OCI-LY1 (cell line): ENCODE measurements at regions not wholly inside any gene's neighbourhood (a gene's known extent, or its start where the extent isn't known, plus 50 kb on each side); places are given as distances from the start of the nearest gene placed in this dataset.

ENCODE experiments used
- H2AFZ ChIP-seq: fragments of 200-600 bp; sonication (generic), shearing (Covaris generic); 2 replicates; pipeline ENCODE4 v1.6.0; 2014; ENCODE audit warnings: antibody characterized with exemption, mild to moderate bottlenecking, low read length
- H3F3A ChIP-seq: fragments of 200-600 bp; sonication (generic), shearing (Covaris generic); 2 replicates; pipeline ENCODE4 v1.6.0; 2014; ENCODE audit warnings: mild to moderate bottlenecking, antibody characterized with exemption, low read length, moderate library complexity; ENCODE audit not compliant: insufficient read depth
- H3K27ac ChIP-seq: fragments of 200-600 bp; sonication (generic); 2 replicates; pipeline ENCODE4 v1.5.1; 2014; ENCODE audit warnings: low read length, mixed run types, mild to moderate bottlenecking, low read depth; ENCODE audit not compliant: poor library complexity, severe bottlenecking
- H3K27me3 ChIP-seq: fragments of 200-600 bp; sonication (generic); 2 replicates; pipeline ENCODE4 v1.6.0; 2014; ENCODE audit warnings: antibody characterized with exemption, mild to moderate bottlenecking, low read length, moderate library complexity; ENCODE audit not compliant: insufficient read depth
- H3K36me3 ChIP-seq: fragments of 200-600 bp; sonication (generic); 2 replicates; pipeline ENCODE4 v1.6.1; 2014; ENCODE audit warnings: mild to moderate bottlenecking, antibody characterized with exemption, low read length, moderate library complexity, mixed read lengths; ENCODE audit not compliant: insufficient read depth
- H3K4me1 ChIP-seq: fragments of 200-600 bp; sonication (generic); 2 replicates; pipeline ENCODE4 v1.5.1; 2014; ENCODE audit warnings: mild to moderate bottlenecking, low read length, moderate library complexity; ENCODE audit not compliant: insufficient read depth, severe bottlenecking
- H3K4me2 ChIP-seq: fragments of 200-600 bp; sonication (generic), shearing (Covaris generic); 2 replicates; pipeline ENCODE4 v1.6.1; 2014; ENCODE audit warnings: low read length
- H3K4me3 ChIP-seq: fragments of 200-600 bp; sonication (generic); 2 replicates; pipeline ENCODE4 v1.5.1; 2014; ENCODE audit warnings: low read length, low read depth, mild to moderate bottlenecking, mixed read lengths; ENCODE audit not compliant: poor library complexity, severe bottlenecking
- H3K79me2 ChIP-seq: fragments of 200-600 bp; shearing (Covaris generic); 2 replicates; pipeline ENCODE4 v1.6.1; 2016; ENCODE audit warnings: mixed run types, low read length, mixed read lengths; ENCODE audit not compliant: insufficient read depth
- H3K9ac ChIP-seq: fragments of 200-600 bp; sonication (generic), shearing (Covaris generic); 2 replicates; pipeline ENCODE4 v1.6.1; 2014; ENCODE audit warnings: mild to moderate bottlenecking, low read length, mixed read lengths
- H3K9me2 ChIP-seq: fragments of 200-600 bp; sonication (generic), shearing (Covaris generic); 2 replicates; pipeline ENCODE4 v1.6.1; 2014; ENCODE audit warnings: low read depth, mild to moderate bottlenecking, low read length, mixed read lengths
- H3K9me3 ChIP-seq: fragments of 200-600 bp; shearing (Covaris generic); 2 replicates; pipeline ENCODE4 v1.6.1; 2014; ENCODE audit warnings: low read length, mixed read lengths
- H4K20me1 ChIP-seq: fragments of 200-600 bp; sonication (generic), shearing (Covaris generic); 2 replicates; pipeline ENCODE4 v1.6.0; 2016; ENCODE audit warnings: mild to moderate bottlenecking, low read length; ENCODE audit not compliant: insufficient read depth
- CTCF ChIP-seq: fragments of 200-600 bp; sonication (generic), shearing (Covaris generic); IDR thresholded peaks from 2 replicates; pipeline ENCODE4 v1.5.1; 2017; ENCODE audit warnings: mild to moderate bottlenecking, antibody characterized with exemption, low read length, moderate library complexity, mixed read lengths
- EZH2 ChIP-seq: fragments of 200-600 bp; sonication (generic), shearing (Covaris generic); IDR thresholded peaks from 2 replicates; pipeline ENCODE4 v1.8.0; 2017; ENCODE audit warnings: borderline replicate concordance, mixed run types, mild to moderate bottlenecking, antibody characterized with exemption, low read length, moderate library complexity, mixed read lengths

GRCh38 chr22:47811971-47812370 lies 1049.5 kb downstream of the TBC1D22A start:
- Histone ChIP-seq H3K79me2 (no peaks in the 10 kb centered on the region), H3K4me1 (no peaks in the 10 kb centered on the region), H4K20me1 (no peaks in the 10 kb centered on the region), H3F3A (no peaks in the 10 kb centered on the region), H3K4me2 (no peak overlapping the region), H2AFZ (no peak overlapping the region), H3K27ac (no peak overlapping the region), H3K4me3 (no peak overlapping the region), H3K9me2 (no peaks in the 10 kb centered on the region), H3K9me3 (no peaks in the 10 kb centered on the region), H3K9ac (no peak overlapping the region), H3K36me3 (no peaks in the 10 kb centered on the region), H3K27me3 (no peaks in the 10 kb centered on the region)
- TF ChIP-seq EZH2 (no peak), CTCF (no peak)

GRCh38 chr22:47810505-47811500 lies 1048.4 kb downstream of the TBC1D22A start:
- no peaks in the 10 kb centered on the region; the same call in 1 of the 2 replicates for H3K27me3 ChIP-seq
- H3K9ac ChIP-seq: no peak overlapping the region
- no peaks in the 10 kb centered on the region for H3K79me2 ChIP-seq
- H3K27ac ChIP-seq: no peak overlapping the region
- TF ChIP-seq CTCF (no peak), EZH2 (no peak)
- no peaks in the 10 kb centered on the region for H3K36me3 ChIP-seq
- H3K9me3 ChIP-seq: no peaks in the 10 kb centered on the region
- H4K20me1 ChIP-seq: no peaks in the 10 kb centered on the region
- H2AFZ ChIP-seq: no peak overlapping the region
- no peaks in the 10 kb centered on the region for H3F3A ChIP-seq
- H3K4me2 ChIP-seq: no peak overlapping the region
- no peak overlapping the region for H3K4me3 ChIP-seq
- H3K4me1 ChIP-seq: no peaks in the 10 kb centered on the region
- H3K9me2 ChIP-seq: no peaks in the 10 kb centered on the region

GRCh38 chr22:47808886-47809620 lies 1046.6 kb downstream of the TBC1D22A start:
- no peak overlapping the region for H3K4me3 ChIP-seq
- H3K9me3 ChIP-seq: no peaks in the 10 kb centered on the region
- no peaks in the 10 kb centered on the region for H4K20me1 ChIP-seq
- no peaks in the 10 kb centered on the region for H3K9me2 ChIP-seq
- no peaks in the 10 kb centered on the region; the same call in 1 of the 2 replicates for H3K27me3 ChIP-seq
- H2AFZ ChIP-seq: no peak overlapping the region
- H3K9ac ChIP-seq: no peak overlapping the region
- H3K27ac ChIP-seq: no peak overlapping the region
- no peak overlapping the region for H3K4me2 ChIP-seq
- no peak for TF ChIP-seq CTCF
- no peak for TF ChIP-seq EZH2
- H3K36me3 ChIP-seq: no peaks in the 10 kb centered on the region
- H3K4me1 ChIP-seq: no peaks in the 10 kb centered on the region
- H3F3A ChIP-seq: no peaks in the 10 kb centered on the region
- no peaks in the 10 kb centered on the region for H3K79me2 ChIP-seq
